DMS153 treated with DMSO at 0.1 percent for 48 hours (cell line): ENCODE measurements at regions not wholly inside any gene's neighbourhood (a gene's known extent, or its start where the extent isn't known, plus 50 kb on each side); places are given as distances from the start of the nearest gene placed in this dataset.

Source experiments
- DNase-seq: peaks from one replicate; lab custom pipeline; 2025; ENCODE audit not compliant: unreplicated experiment; lab: John Stamatoyannopoulos, UW

DNA sequence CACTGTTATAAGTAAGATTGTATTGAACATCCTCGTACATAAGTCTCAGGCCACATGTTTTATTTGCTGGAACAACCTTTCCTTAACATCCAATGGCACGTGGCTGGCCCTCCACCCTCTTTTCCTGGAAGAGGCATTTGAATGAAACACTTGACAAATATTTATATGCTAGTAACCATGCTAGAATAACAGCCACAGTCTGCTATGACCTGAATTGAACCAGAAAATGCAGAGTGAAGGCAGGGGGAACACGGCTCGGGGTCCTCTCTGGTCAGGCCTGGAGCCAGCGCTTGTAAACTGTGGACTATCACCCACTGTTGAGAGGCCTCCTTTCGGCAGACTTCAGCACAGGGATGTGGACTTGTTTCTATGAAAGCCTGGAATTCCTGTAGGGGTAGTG, 198.2 kb upstream of the COPS8 start:
- no peak for DNase-seq

GRCh38 chr2:236887953-236888793, 197.5 kb upstream of the COPS8 start:
- no peak for DNase-seq

- no peak for DNase-seq
Measured at GRCh38 chr2:236888794-236889780, 196.6 kb upstream of the COPS8 start.

DNA sequence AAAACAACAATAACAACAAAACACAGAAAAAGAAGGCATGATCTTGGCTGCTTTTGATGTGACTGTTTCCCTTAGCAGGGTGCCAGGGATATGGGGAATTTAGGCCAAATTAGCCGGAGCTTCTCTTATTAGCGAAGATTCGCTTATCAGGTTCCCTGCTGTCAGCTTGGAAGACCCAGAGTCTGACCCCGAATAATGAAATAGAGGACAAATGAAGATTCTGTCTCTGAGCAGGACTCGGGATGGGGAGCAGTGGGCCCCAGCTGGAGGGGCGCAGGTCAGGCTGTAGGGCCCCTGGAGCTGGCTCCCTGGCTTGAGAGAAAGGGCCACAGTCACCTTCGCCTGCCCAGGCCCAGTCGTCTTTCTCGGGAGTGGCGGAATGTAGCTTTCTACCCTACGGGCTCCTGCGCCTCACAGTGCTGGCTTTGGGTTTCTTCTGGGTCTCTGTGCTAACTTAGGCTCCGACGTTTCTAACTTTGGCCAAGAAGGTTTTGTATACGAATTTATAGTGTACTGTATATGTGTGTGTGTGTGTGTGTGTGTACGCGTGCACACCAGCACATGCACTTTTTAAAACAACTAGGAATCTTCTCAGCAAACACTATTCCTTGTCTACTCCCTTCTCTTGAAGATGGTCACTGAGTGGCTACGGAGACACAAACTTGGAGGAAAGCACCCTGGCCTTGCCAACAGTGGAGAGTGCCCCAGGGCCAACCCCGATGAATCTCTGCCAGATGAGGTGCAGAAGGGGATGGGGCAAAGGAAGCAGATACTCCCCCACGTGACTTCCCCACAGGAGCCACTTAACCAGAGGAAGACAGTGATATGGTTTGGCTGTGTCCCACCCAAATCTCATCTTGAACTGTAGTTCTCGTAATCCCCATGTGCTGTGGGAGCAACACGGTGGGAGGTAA, 195.6 kb upstream of the COPS8 start:
- no peak for DNase-seq

- DNase-seq = no peak
Measured at GRCh38 chr2:236892721-236893120, 193.0 kb upstream of the COPS8 start.

- no peak for DNase-seq
Measured at GRCh38 chr2:236894791-236895190, 190.9 kb upstream of the COPS8 start.

DNA sequence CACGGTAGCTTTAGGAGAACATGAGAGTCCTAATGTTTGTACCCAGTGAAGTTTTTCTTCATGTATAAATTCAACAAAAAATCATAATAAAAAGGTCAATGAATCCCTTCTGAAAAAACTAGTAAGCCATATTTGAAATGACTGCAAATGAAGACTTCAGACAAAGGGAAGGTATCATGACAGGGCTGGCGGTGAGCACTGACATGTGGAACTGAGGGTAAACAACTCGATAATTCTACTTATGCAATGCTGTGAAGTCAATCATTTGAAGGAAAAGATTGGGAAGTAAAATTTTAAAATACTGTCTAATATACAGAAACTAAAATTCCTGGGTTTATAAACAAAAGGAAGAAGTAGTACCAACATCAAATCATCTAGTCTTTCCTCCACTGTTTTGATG, 190.2 kb upstream of the COPS8 start:
- DNase-seq = no peak

DNA sequence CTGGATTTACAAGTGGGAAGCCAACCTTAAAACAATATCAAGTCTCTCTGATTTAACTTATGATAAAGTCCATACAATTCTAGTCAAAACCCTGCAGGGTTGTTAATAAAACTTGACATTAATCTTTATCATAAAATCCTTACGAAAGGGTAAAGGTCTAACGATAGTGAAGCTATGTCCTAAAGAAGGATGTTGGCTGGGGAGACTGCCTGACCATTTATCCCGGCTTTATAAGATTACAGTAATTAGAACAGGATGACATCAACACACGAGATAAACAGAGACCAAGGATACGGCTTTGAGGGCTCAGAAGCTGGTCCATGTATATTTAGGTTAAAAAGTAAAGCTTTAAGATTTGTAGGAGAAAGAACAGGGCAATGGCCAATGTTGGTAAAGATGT, 189.0 kb upstream of the COPS8 start:
- no peak for DNase-seq

- DNase-seq = no peak
Measured at GRCh38 chr2:236899146-236899545, 186.5 kb upstream of the COPS8 start.

DNA sequence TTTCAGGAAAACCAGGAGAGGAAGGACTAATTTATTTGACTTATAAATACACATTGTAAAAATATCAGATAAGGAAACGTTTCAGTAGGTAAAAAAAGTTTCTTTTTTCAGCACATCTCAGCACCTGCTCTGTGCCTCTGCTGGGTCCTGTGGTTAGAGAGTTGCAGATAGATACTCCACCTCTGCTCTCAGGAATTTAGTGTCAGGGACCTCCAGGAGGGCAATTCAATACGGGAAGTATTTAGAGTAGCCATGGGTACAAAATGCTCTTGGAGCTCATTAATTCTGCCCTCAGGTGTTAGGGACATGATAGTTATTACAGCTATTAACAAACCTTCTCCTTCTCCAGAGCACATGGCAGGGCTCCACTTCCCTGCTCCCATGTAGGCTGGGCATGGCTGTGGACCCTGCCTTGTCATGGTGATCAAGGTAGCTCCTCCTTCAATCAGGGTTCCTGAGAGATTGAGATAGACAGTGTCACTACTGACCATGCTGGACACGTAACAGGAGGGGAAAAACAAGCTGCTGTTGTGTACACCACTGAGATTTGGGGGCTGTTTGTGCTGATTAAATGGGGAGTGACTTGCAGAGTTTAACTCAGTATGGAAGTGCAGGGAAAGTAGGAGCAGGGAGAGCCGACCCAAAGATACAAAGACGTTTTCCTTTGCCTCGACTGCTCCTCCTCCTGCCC, 185.6 kb upstream of the COPS8 start:
- DNase-seq = no peak

GRCh38 chr2:236901956-236902355, 183.7 kb upstream of the COPS8 start:
- no peak for DNase-seq

DNA sequence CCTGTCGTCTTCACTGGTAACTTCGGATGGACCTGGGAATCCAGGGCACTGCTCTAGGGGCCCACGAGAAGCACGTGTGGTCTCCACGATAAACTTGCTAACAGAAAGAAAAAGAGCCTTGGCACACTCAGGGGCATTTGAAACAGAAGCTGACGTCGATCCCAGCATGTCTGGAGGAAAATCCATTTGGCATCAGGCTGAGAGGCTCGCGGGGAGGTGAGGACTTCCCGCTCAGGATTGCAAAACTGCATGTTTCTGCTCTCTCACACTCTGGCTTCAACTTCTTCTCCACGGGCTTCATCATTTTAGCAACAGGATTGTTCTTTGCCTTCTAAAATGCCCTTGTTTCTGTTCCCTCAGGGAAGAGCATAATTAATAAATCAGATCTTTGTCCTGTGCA, 181.7 kb upstream of the COPS8 start:
- DNase-seq = no peak

DNA sequence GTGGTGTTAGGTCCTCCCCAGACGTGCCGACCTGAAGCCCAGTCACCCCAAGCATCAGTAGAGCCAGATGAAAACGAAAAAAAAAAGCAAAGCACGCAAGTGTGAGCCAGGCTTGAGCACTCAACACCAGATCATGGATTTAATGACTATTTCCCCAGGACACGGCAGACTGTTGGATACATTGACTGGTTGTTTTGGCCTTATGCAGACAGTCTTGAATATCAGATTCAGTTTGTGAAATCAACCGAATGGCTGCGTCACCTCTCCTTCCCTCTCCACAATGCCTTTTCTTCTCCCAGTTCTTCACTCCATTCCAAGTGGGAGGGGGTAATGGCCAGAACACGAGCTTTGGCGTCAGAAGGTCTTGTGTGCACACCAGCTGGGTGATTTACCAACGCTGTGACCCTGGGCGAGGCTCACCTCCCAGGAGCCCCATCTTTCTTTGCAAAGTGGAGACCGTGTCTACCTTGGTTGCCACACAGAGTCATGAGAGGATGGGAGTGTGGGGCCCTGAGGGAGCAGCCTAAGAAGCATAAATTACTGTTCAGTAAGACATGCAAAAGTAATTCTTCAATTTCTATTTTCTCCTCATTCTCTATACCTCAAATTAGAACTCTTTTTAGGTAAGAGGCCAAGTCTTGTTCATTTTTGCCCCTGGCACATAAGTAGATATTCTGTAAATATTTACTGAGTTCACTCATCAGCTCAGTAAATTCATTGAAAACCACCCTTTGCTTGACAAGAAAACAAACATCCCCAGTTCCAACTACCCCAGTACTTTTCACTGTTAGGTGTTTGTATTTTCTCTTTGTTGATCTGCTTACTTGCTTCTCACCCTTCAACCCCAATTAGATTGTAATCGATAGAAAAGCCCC, 181.1 kb upstream of the COPS8 start:
- no peak for DNase-seq

- DNase-seq = no peak
Measured at GRCh38 chr2:236905976-236906375, 179.7 kb upstream of the COPS8 start.

DNA sequence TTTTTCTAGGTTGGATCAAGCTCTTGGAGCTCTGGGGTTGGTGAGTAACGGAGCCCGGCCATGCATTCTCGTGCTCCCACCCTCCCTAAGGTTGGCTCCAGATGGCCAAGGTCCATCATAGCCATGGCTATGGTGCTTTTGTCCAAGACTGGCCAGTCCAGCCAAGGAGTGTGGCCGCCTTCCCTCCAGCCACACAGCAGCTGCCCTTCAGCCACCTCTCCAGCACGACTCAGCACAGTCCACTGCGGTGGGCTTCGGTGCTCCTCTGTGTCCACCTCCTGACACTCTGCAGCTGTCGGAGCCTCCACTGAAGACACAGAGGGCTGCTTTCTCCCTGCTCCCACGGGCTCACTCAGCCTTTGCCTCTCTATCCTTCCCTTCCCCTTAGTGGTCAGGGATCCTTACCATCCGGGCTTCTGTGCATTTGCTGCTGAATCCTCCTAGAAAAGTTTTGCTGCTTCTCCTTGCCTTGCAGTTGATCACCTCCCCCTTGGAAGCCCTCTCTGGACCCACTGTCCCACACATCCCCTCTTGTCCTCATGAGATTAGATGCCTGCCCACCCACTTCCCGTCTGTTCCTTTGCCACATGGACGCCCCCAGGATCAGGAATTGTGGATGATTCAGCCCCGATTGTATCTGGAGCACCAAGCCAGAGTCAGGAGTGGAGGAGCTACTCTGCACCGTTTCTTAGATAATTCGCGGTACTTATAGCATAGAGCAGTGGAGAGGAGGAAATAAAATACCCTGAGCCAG, 177.1 kb upstream of the COPS8 start:
- DNase-seq = no peak

DNA sequence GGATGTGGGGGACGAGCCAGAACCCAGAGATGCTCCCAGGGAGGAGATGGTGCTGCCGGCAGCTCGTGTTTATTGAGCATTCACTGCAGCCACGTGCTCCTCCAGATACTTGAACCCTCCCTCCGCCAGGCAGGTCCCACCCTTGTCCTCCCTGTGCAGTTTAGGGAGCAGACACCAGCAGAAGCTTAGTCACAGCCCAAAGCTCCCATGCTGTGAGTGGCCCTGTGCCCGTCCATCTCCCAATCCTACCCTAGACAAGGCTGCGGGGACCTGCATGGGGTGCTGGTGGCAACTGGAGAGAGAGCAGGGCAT, 176.5 kb upstream of the COPS8 start:
- no peak for DNase-seq

- DNase-seq = no peak
Measured at GRCh38 chr2:236909802-236910201, 175.9 kb upstream of the COPS8 start.

DNA sequence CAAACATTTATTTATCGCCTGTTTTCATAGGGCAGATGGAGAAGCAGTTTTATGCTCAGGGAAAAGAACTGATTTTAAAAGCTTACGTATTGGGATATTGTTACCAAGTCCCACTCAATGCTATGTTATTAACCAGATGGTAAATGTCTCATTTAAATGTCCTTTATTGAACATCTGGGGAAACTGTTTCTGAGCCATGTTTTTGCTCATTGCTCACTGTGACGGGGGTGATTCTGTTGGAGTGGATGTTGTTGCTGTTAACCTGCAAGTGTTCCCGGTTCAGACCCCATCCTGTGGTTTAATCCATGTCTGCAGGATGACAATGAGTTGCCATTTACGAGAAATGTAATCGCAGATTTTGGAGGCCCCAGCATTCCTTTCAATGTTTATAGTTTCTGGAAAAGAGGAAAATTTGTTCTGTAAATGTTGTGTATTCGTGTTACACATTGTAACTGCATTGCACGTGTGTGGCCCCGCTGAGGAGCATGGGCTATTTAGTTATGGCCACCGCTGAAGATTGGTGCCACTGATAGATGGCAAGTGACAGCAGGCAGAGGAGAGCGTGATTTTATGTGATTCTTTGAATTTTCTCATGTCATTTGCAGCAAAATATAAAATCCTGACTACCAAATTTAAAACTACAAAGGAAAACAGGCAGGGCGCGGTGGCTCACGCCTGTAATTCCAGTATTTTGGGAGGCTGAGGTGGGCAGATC, 174.8 kb upstream of the COPS8 start:
- DNase-seq = no peak
